Epithelial cell of esophagus (primary cell): ENCODE measurements at regions not wholly inside any gene's neighbourhood (a gene's known extent, or its start where the extent isn't known, plus 50 kb on each side); places are given as distances from the start of the nearest gene placed in this dataset.
"Not testable (repeated sequence)": the region's sequence is repeated elsewhere in the genome, so short reads cannot be mapped to it uniquely, and the experiment has no call there.

ENCODE experiments used
- DNase-seq: peaks from one replicate; pipeline ENCODE4 v3.0.0; 2010; ENCODE audit warnings: low read depth
- H3K4me3 ChIP-seq: 2 replicates; pipeline ENCODE4 v1.5.1; 2011; ENCODE audit warnings: mild to moderate bottlenecking, low read length, control low read depth
- TF ChIP-seq, protein P1 (sequence below): IDR thresholded peaks from 2 replicates; pipeline ENCODE4 v1.5.1; 2011; ENCODE audit warnings: low read depth, mild to moderate bottlenecking, low read length, control low read depth, inconsistent platforms; ENCODE audit not compliant: insufficient read depth; ENCODE audit errors: missing control alignments

DNA sequence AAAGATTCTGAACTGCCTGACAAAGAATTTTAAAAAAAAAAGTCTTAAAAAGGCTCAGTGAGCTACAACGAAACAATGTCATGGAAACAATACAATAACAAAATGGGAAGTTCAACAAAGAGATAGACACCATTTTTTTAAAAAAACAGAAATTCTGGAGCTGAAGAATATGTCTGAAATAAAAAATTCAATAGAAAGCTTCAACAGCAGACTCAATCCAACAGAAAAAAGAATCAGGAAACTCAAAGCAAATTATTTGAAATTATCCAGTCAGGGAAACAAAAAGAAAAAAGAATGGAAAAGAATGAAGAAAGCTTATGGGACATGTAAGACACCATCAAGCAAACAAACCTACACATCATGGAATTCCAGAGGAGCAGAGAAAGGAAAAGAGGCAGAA lies 118.5 kb upstream of the LGR5 start:
- TF ChIP-seq, protein P1, sequence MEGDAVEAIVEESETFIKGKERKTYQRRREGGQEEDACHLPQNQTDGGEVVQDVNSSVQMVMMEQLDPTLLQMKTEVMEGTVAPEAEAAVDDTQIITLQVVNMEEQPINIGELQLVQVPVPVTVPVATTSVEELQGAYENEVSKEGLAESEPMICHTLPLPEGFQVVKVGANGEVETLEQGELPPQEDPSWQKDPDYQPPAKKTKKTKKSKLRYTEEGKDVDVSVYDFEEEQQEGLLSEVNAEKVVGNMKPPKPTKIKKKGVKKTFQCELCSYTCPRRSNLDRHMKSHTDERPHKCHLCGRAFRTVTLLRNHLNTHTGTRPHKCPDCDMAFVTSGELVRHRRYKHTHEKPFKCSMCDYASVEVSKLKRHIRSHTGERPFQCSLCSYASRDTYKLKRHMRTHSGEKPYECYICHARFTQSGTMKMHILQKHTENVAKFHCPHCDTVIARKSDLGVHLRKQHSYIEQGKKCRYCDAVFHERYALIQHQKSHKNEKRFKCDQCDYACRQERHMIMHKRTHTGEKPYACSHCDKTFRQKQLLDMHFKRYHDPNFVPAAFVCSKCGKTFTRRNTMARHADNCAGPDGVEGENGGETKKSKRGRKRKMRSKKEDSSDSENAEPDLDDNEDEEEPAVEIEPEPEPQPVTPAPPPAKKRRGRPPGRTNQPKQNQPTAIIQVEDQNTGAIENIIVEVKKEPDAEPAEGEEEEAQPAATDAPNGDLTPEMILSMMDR = no peak
- no peak for DNase-seq

GRCh38 chr12:71315328-71315985 lies 124.1 kb upstream of the LGR5 start:
- DNase-seq = no peak
- H3K4me3 ChIP-seq = no peak overlapping the region
- TF ChIP-seq, protein P1 = no peak

More for the DNA sequence above, 118.5 kb upstream of the LGR5 start:
- H3K4me3 ChIP-seq = no peak overlapping the region

GRCh38 chr12:71312768-71313403 lies 126.7 kb upstream of the LGR5 start:
- TF ChIP-seq, protein P1 = no peak
- no peak overlapping the region for H3K4me3 ChIP-seq
- DNase-seq = peak; percentile 64

- not testable (repeated sequence) for DNase-seq, H3K4me3 ChIP-seq
These were observed 128.0 kb upstream of the LGR5 start for GRCh38 chr12:71311611-71312010.

DNA sequence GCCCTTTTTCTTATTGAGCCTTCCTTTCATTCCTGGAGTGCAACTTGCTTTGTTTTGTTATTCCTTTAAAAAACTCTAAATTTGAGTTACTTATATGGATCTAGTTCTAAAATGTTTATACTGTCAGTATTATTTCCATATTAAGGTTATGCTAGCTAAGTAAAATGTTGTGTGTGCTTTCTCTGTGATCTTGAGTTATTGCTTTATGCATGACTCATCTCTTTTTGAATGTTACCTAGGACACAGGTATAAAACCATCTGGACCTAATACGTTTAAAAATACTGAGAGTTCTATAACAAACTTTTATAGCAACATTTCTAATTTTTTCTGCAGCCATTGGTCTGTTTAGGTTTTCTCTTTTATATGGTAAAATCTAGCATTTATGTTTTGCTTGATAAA lies 132.8 kb upstream of the LGR5 start:
- no peak for DNase-seq
- H3K4me3 ChIP-seq = no peak overlapping the region
- TF ChIP-seq, protein P1 = no peak

DNA sequence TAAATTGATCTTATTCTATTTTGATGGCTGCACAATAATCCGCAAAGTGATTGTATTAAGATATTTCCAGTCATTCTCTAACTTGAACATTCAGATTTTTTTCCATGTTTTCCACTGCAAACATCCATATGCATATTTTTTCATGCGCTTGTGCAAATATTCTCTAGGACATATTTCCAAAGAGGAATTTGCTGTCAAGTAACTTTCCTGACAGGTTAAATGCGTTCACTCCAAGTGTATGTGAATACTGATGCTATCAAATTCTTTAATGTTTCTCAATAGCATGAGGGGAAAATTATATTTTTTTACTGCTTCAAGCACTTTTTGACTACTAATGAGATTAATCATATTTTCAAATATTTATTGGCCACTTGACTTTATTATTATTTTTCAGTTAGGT lies 135.3 kb upstream of the LGR5 start:
- H3K4me3 ChIP-seq = no peak overlapping the region
- no peak for DNase-seq
- TF ChIP-seq, protein P1 = no peak

DNA sequence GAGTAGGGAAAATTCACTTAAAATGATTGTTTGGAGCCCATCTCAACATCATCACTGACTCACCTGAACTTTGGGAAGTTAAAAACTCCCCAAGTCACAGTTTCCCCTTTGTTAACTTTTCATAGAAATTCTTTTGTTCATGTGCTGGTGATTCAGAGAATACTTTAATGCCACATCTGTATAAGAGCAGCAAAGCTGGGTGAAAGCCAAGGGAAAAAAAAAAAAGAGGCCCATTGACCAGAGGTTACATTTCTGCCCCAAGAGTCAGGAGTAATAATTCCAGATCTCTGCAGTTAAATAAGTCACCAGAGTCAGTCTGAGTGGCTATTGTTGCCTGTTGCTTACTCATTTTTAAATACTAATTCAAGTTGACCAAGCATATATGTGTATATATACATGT lies 136.4 kb upstream of the LGR5 start:
- H3K4me3 ChIP-seq = no peak overlapping the region
- TF ChIP-seq, protein P1 = no peak
- peak; percentile 4 for DNase-seq
